ENCODE measurements at regions not wholly inside any gene's neighbourhood (a gene's known extent, or its start where the extent isn't known, plus 50 kb on each side); places are given as distances from the start of the nearest gene placed in this dataset.

- Histone ChIP-seq H3K27ac (ENCODE audit: low read depth, low read length) (no peak overlapping the region), H3K23me2 (ENCODE audit: low read depth, low read length) (no peaks in the 10 kb centered on the region), H2AK5ac (ENCODE audit: low read depth, low read length) (no peak overlapping the region), H2BK20ac (ENCODE audit: low read length) (no peak overlapping the region), H3K27me3 (replicated peaks in 1 of 4; ENCODE audit: control insufficient read depth in 3 of 4, extremely low read depth in 1 of 4, insufficient read depth in 3 of 4, low read length in 3 of 4) (no peaks in the 10 kb centered on the region), H2BK5ac (ENCODE audit: low read depth, low read length) (no peak overlapping the region), H3K79me2 (ENCODE audit: control insufficient read depth in 1 of 2, insufficient read depth in 2 of 2, low read length in 2 of 2) (no peaks in the 10 kb centered on the region), H2BK15ac (ENCODE audit: low read length) (no peak overlapping the region), H2AFZ (ENCODE audit: low read length) (no peak overlapping the region), H3K9me3 (ENCODE audit: insufficient read depth in 2 of 2, low read depth in 1 of 2, low read length in 1 of 2) (peaks cover 0 to 8% of the 10 kb centered on the region in 2 experiments; a peak in 1 of 4 replicates), H3K36me3 (ENCODE audit: control insufficient read depth in 2 of 4, insufficient read depth in 4 of 4, low read length in 3 of 4) (no peaks in the 10 kb centered on the region), H3K79me1 (ENCODE audit: low read depth, low read length) (no peaks in the 10 kb centered on the region), H3K18ac (ENCODE audit: extremely low read depth, low read length) (no peak overlapping the region), H3K4ac (replicated peaks; ENCODE audit: insufficient read length, low read depth, low read length) (no peak overlapping the region), H3K4me1 (replicated peaks in 1 of 4; ENCODE audit: control insufficient read depth in 3 of 4, insufficient read depth in 4 of 4, low read length in 3 of 4) (peaks cover 0 to 3% (median under 1%) of the 10 kb centered on the region in 4 experiments; a peak in 3 of 7 replicates), H4K8ac (ENCODE audit: extremely low read depth, insufficient read depth, low read length) (no peak overlapping the region), H3K4me2 (ENCODE audit: insufficient read depth in 1 of 2, low read depth in 2 of 2, low read length in 2 of 2) (no peak overlapping the region), H3K56ac (replicated peaks; ENCODE audit: insufficient read length, low read depth, low read length) (no peak overlapping the region), H3K14ac (ENCODE audit: insufficient read length) (no peak overlapping the region), H2BK12ac (ENCODE audit: low read depth, low read length) (no peak overlapping the region), H4K5ac (ENCODE audit: insufficient read length, low read depth, low read length) (no peak overlapping the region), H3K9ac (replicated peaks in 1 of 4; ENCODE audit: extremely low read depth in 1 of 4, low read depth in 3 of 4, low read length in 3 of 4) (no peak overlapping the region), H4K91ac (replicated peaks; ENCODE audit: insufficient read length, low read length) (no peak overlapping the region), H4K20me1 (replicated peaks in 1 of 2; ENCODE audit: control insufficient read depth in 1 of 2, insufficient read depth in 2 of 2, low read length in 2 of 2) (no peaks in the 10 kb centered on the region), H2BK120ac (replicated peaks; ENCODE audit: low read depth, low read length) (no peak overlapping the region), H3K23ac (ENCODE audit: insufficient read length) (no peak overlapping the region), H3K4me3 (ENCODE audit: extremely low read depth in 1 of 4, insufficient read depth in 2 of 4, low read depth in 3 of 4, low read length in 4 of 4) (no peak overlapping the region)
- WGBS, 2 experiments (ENCODE audit: extremely low coverage in 1 of 2, insufficient coverage in 1 of 2, insufficient read length in 1 of 2, insufficient replicate concordance in 2 of 2, low coverage in 1 of 2, low lambda C conversion rate in 2 of 2, missing lambda C conversion rate in 1 of 2) = 100% methylated on average over 1 of the region's 1 CpG; no CpG with 5 or more reads in 1 of the 2 experiments
- CTCF ChIA-PET (ENCODE audit: partially characterized antibody) = interaction anchor here (0.7 kb wide), 1 partner anchor 97 kb away, joined by 3 read pairs; no protein-coding TSS in a partner anchor
- no peak for FAIRE-seq
- TF ChIP-seq BCL11A (IDR thresholded peaks at IDR 0.05; ENCODE audit: low read depth in 2 of 2, low read length in 2 of 2) (no peak), SP4 (IDR thresholded peaks at IDR 0.05; ENCODE audit: low read length) (no peak), PHF8 (conservative IDR thresholded peaks at IDR 0.05; ENCODE audit: low read depth, low read length) (no peak), ASH2L (IDR thresholded peaks at IDR 0.05; ENCODE audit: low read length) (no peak), FOSL1 (IDR thresholded peaks at IDR 0.05; ENCODE audit: insufficient read depth, low read depth, low read length) (no peak), SIN3A (conservative IDR thresholded peaks at IDR 0.05 in 1 of 2, IDR thresholded peaks at IDR 0.05 in 1 of 2; ENCODE audit: low read depth in 1 of 2, low read length in 2 of 2) (no peak), USF2 (IDR thresholded peaks at IDR 0.05; ENCODE audit: low read length) (no peak), TBP (IDR thresholded peaks at IDR 0.05; ENCODE audit: low read depth, low read length) (no peak), SUZ12 (IDR thresholded peaks at IDR 0.05; ENCODE audit: low read length) (no peak), POLR2AphosphoS5 (IDR thresholded peaks at IDR 0.05; ENCODE audit: low read depth, low read length) (no peak), BRCA1 (IDR thresholded peaks at IDR 0.05; ENCODE audit: low read depth, low read length) (no peak), CTBP2 (IDR thresholded peaks at IDR 0.05; ENCODE audit: borderline replicate concordance, insufficient read depth, insufficient read length, low read length) (no peak), POLR2A (IDR thresholded peaks at IDR 0.05; ENCODE audit: control extremely low read depth in 1 of 2, low read depth in 2 of 2, low read length in 2 of 2) (no peak), SP2 (IDR thresholded peaks at IDR 0.05; ENCODE audit: low read length) (no peak)
- DNase-seq (ENCODE audit: low read depth in 1 of 2, low spot score in 2 of 2) = no peak
- POLR2A ChIA-PET (ENCODE audit: partially characterized antibody) = no interaction called here
These were observed 247.5 kb upstream of the KLF3 start for GRCh38 chr4:38416450-38417014.
